ENCODE measurements at regions not wholly inside any gene's neighbourhood (a gene's known extent, or its start where the extent isn't known, plus 50 kb on each side); places are given as distances from the start of the nearest gene placed in this dataset.

- H3K27me3 Mint-ChIP-seq (ENCODE audit: low read depth): no peaks in the 10 kb centered on the region
- no peaks in the 10 kb centered on the region for H3K36me3 Mint-ChIP-seq (ENCODE audit: insufficient read depth in 1 of 3, low read depth in 3 of 3)
Observed at GRCh38 chr2:14552286-14552685, 80.2 kb upstream of the LRATD1 start.

More at GRCh38 chr2:14552286-14552685, 80.2 kb upstream of the LRATD1 start:
- Histone ChIP-seq H3K18ac (ENCODE audit: insufficient read length, low read depth, low read length) (no peak overlapping the region), H4K5ac (ENCODE audit: insufficient read length, low read depth, low read length) (no peak overlapping the region), H3K23me2 (ENCODE audit: insufficient read length, low read depth, low read length, poor library complexity, severe bottlenecking) (no peaks in the 10 kb centered on the region), H3K23ac (ENCODE audit: insufficient read length, low read depth, low read length) (no peak overlapping the region), H3K79me2 (ENCODE audit: insufficient read depth, low read length) (no peaks in the 10 kb centered on the region), H3K56ac (ENCODE audit: insufficient read length, low read depth, low read length) (no peak overlapping the region), H2AFZ (ENCODE audit: low read length) (no peak overlapping the region), H2BK12ac (ENCODE audit: insufficient read length, low read depth, low read length) (no peak overlapping the region), H2BK20ac (ENCODE audit: low read depth, low read length, poor library complexity, severe bottlenecking) (no peak overlapping the region), H3K27ac (ENCODE audit: insufficient read length, low read depth, low read length) (no peak overlapping the region), H4K91ac (ENCODE audit: insufficient read length, low read depth, low read length) (no peak overlapping the region), H3K79me1 (ENCODE audit: insufficient read depth, low read depth, low read length, poor library complexity, severe bottlenecking) (no peaks in the 10 kb centered on the region), H3K9ac (ENCODE audit: extremely low read depth, insufficient read length, low read length) (no peak overlapping the region), H3K4ac (ENCODE audit: low read depth, low read length) (no peak overlapping the region), H3K9me3 (ENCODE audit: control insufficient read depth, low read depth, low read length) (no peaks in the 10 kb centered on the region), H3T11ph (ENCODE audit: low read length) (no peak overlapping the region), H2BK120ac (ENCODE audit: low read depth, low read length, poor library complexity, severe bottlenecking) (no peak overlapping the region), H3K27me3 (ENCODE audit: insufficient read depth, low read length) (no peaks in the 10 kb centered on the region), H3K4me1 (ENCODE audit: insufficient read depth, low read length) (no peaks in the 10 kb centered on the region), H2AK5ac (ENCODE audit: insufficient read length, low read length) (no peak overlapping the region), H2BK5ac (ENCODE audit: insufficient read length, low read length) (no peak overlapping the region), H4K8ac (replicated peaks; ENCODE audit: insufficient read length, low read depth, low read length) (no peak overlapping the region), H3K14ac (ENCODE audit: insufficient read depth, low read length) (no peak overlapping the region), H2BK15ac (ENCODE audit: low read depth, low read length) (no peak overlapping the region), H4K20me1 (ENCODE audit: control insufficient read depth, insufficient read depth, insufficient read length) (no peaks in the 10 kb centered on the region), H3K4me2 (ENCODE audit: insufficient read depth, insufficient read length, low read length) (no peak overlapping the region)
- TF ChIP-seq CTCF (conservative IDR thresholded peaks at IDR 0.05): no peak
- Mint-ChIP-seq H3K9me3 (no peaks in the 10 kb centered on the region), H3K27ac (no peak overlapping the region), H3K4me3 (no peak overlapping the region), H3K4me1 (no peaks in the 10 kb centered on the region)
- no peak for DNase-seq
- WGBS (ENCODE audit: extremely low coverage, insufficient read length, low lambda C conversion rate): no CpG with 5 or more reads among the region's 1 CpG
